COLO668 (cell line): ENCODE measurements at regions not wholly inside any gene's neighbourhood (a gene's known extent, or its start where the extent isn't known, plus 50 kb on each side); places are given as distances from the start of the nearest gene placed in this dataset.

Experiments
- DNase-seq: peaks from one replicate; lab custom pipeline; 2025; ENCODE audit not compliant: unreplicated experiment; lab: John Stamatoyannopoulos, UW

DNA sequence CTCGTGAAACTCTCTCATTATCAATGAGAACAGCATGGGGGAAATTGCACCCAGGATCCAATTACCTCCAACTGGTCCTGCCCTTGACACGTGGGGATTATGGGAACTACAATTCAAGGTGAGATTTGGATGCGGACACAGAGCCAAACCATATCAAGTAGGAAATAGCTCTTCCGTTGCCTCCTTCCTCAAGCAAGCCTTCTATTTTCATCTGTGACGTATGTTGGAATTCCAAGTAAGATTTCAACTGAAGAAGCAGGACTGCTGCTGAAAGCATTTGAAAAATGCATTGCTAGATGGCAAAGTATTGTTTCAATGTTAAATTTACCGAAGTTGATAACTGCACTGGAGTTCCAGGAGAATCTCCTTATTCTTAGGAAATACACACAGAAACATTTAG, 178.1 kb upstream of the GALNT17 start:
- DNase-seq, result no peak

DNA sequence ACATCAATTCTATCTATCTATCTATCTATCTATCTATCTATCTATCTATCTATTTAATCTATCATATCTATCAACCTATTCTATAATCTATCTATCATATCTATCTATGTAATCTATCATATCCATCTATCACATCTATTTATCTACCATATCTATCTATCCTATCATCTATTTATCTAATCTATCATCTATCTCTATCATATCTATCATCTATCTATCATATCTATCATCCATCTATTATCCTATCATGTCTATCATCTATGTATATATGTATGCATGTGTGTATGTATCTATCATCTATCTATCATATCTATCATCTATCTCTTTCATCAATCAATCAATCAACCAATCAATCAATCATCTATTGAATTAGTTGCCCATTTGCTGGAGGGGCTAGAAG, 159.3 kb upstream of the GALNT17 start:
- no peak for DNase-seq

DNA sequence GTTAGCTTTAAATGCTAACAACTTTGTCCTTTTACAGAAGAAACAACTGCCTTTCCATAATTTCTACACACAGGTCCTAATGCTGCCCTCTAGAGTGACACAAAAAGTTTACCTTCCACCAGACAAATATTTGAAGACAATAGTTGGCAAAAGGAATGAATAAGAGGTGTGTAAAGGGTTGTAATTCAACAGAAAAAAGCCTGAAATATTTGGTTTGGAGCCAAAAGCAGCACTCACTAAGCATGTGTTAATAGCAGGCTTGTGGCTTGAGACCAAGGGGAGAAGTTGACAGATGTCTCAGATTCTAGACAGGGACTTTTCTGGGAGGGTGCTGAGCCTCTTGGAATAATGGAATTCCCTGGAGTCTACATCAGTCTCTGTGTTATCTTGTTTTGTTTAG, 156.2 kb upstream of the GALNT17 start:
- no peak for DNase-seq

- DNase-seq, result no peak
Observed at GRCh38 chr7:70986297-70986696, 145.6 kb upstream of the GALNT17 start.

- DNase-seq, result no peak
Observed at GRCh38 chr7:70994176-70994575, 137.8 kb upstream of the GALNT17 start.

GRCh38 chr7:70997261-70997660, 134.7 kb upstream of the GALNT17 start:
- DNase-seq, result no peak

- DNase-seq, result no peak
Observed at GRCh38 chr7:71005109-71005508, 126.8 kb upstream of the GALNT17 start.

DNA sequence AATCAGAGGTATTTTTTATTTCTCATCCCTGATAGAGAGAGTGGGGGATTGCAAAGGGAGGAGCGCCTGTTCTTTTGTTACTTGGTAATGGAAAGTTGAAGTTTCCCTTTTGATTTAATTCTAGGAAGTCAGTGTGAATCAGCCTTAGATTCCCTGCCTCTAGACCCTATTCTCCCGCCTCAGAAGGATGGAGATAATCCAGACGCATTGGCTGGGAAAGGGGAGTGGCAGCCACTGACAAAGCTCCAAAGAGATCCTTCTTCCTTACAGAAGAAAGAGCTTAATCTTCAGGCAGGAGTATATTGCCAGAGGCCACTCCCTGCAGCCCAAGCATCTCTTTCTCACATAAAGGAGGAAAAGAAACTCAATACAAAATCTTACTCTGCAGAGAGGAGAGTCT, 122.3 kb upstream of the GALNT17 start:
- no peak for DNase-seq

GRCh38 chr7:71015252-71015900, 116.6 kb upstream of the GALNT17 start:
- DNase-seq, result no peak

DNA sequence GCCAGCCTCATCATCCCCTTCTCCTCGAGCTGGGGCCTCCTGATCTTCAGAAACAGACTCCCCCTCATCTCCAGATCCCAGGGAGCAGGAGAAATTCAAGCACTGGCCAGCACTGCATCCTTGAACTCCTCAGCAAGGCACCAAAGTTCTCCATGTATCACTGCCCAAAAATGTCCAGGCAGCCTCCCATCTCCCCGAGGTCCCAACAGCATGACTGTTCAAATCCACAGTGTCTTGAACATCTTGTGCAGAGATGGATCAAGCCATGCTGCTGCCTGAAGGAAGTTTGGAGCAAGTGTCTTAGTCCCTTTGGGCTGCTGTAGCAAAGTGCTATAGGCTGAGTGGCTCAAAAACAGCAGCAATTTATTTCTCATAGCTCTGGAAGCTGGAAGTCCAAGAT, 115.5 kb upstream of the GALNT17 start:
- no peak for DNase-seq

DNA sequence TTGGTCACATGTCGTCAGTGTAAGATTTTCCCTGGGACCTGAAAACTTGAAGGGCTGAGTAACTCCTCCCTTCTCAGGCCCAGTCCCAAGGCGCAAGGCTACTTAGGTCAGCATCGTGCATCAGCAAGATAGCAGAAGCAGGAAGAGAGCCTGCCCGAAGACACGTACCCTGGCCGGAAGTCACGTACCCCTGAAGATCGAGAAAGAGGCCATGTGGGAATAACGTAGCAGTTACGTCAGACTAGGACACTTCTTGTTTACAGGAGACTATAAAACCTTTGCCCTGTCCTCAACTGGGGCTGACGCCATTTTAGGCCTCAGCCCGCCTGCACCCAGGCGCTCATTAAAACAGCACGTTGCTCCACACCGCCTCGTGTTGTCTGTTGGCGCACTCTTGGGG, 114.3 kb upstream of the GALNT17 start:
- no peak for DNase-seq

GRCh38 chr7:71019706-71020105, 112.2 kb upstream of the GALNT17 start:
- no peak for DNase-seq

- no peak for DNase-seq
Observed at GRCh38 chr7:71021131-71021530, 110.8 kb upstream of the GALNT17 start.

DNA sequence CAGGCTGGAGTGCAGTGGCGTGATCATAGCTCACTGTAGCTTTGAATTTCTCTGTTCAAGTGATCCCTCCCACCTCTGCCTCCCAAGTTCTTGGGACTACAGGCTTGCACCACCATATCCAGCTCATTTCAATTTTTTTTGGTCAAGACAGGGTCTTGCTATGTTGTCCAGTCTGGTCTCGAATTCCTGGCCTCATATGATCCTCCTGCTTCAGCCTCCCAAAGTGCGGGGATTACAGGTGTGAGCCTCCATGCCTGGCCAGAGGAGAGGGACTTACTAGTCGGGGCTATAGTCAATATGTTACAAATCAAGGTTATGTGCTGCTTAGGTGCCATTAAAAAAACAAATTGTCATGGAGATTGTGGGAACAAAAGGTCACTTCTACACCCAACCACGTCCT, 105.3 kb upstream of the GALNT17 start:
- DNase-seq, result no peak

DNA sequence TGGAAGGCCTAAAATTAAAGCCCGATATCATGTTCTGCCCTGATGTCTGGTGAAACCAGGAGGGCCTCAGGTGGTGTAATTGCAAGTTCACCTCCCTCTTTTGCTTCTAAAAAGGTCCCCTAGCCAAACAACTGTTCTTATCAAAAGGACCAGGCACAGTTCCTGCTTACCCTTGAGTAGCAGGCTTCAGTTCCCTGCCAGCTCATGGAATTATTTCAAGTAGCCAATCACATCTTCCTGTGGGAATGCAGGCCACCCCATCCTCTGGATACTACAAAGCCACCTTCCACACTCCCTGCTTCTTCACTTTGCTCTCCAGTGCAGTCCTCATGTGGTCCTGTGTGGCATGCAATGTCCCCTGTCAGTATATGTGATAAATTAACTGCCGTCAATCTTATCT, 97.7 kb upstream of the GALNT17 start:
- no peak for DNase-seq

- DNase-seq, result no peak
Observed at GRCh38 chr7:71042591-71042990, 89.4 kb upstream of the GALNT17 start.

DNA sequence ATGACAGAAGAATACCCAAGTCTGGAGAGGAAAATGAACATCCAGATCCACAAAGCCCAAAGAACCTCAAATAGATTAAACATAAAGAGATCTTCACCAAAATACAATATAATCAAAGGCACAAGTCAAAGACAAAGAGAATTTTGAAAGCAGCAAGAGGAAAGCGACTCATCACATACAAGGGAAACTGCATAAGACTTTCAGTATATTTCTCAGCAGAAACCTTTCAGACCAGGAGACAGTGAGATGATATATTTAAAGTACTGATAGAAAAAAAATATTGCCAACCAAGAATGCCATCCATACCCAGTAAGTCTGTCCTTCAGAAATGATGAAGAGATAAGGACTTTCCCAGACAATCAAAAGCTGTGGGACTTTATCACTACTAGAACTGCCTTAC, 81.5 kb upstream of the GALNT17 start:
- DNase-seq, result no peak

- DNase-seq, result no peak
Observed at GRCh38 chr7:71055504-71055903, 76.4 kb upstream of the GALNT17 start.

DNA sequence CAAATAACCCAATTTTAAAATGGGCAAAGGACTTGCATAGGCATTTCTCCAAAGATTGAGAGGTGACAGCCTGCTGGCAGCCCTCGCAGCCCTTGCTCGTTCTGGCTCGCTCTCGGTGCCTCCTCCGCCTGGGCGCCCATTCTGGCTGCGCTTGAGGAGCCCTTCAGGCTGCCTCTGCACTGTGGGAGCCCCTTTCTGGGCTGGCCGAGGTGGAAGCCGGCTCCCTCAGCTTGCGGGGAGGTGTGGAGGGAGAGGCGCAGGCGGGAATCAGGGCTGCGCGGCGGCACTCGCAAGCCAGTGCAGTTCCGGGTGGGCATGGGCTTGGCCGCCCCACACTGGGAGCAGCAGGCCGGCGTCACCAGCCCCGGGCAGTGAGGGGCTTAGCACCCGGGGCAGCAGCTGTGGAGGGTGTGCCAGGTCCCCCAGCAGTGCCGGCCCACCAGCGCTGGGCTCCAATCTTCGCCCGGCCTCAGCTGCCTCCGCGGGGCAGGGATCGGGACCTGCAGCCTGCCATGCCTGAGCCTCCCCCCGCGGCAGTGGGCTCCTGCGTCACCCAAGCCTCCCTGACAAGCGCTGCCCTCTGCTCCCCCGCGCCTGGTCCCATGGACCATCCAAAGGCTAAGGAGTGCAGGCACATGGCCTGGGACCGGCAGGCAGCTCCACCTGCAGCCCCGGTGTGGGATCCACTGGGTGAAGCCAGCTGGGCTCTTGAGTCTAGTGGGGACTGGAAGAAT, 54.0 kb upstream of the GALNT17 start:
- no peak for DNase-seq
